Suprapubic skin (tissue), 4 donors: ENCODE measurements at regions not wholly inside any gene's neighbourhood (a gene's known extent, or its start where the extent isn't known, plus 50 kb on each side); places are given as distances from the start of the nearest gene placed in this dataset.

Experiments
- DNase-seq, 2 donors: peaks; one replicate each; pipeline ENCODE4 v3.0.0-alpha.2; 2019; ENCODE audit warnings: low spot score in 2 of 2
- H3K27ac ChIP-seq: fragments of 200-600 bp; sonication (generic); one replicate; pipeline ENCODE4 v1.5.1; 2019
- H3K27me3 ChIP-seq: fragments of 200-600 bp; sonication (generic); one replicate; pipeline ENCODE4 v1.5.1; 2019
- H3K36me3 ChIP-seq: fragments of 200-600 bp; sonication (generic); one replicate; pipeline ENCODE4 v1.5.1; 2019
- H3K4me1 ChIP-seq: fragments of 200-600 bp; sonication (generic); one replicate; pipeline ENCODE4 v1.5.1; 2019
- H3K4me3 ChIP-seq: fragments of 200-600 bp; sonication (generic); one replicate; pipeline ENCODE4 v1.5.1; 2019; ENCODE audit warnings: mild to moderate bottlenecking
- H3K9me3 ChIP-seq: fragments of 200-600 bp; sonication (generic); one replicate; pipeline ENCODE4 v1.5.1; 2019
- CTCF ChIP-seq, 2 donors: fragments of 200-600 bp in 1 of 2; fragments of 450-650 bp in 1 of 2; sonication (generic) in 1 of 2; IDR thresholded peaks; one replicate each; pipeline ENCODE4 v1.5.1; 2016 to 2019; ENCODE audit warnings: antibody characterized with exemption in 2 of 2, mild to moderate bottlenecking in 1 of 2, moderate library complexity in 1 of 2
- EP300 ChIP-seq: sonication (generic); formaldehyde crosslinking; IDR thresholded peaks from one replicate; pipeline ENCODE4 v1.6.1; 2017; ENCODE audit warnings: antibody characterized with exemption
- POLR2A ChIP-seq, 2 donors: fragments of 450-650 bp; IDR thresholded peaks; one replicate each; pipeline ENCODE4 v1.6.1; 2017; ENCODE audit warnings: antibody characterized with exemption in 2 of 2, mild to moderate bottlenecking in 2 of 2, moderate library complexity in 2 of 2
- POLR2AphosphoS5 ChIP-seq, 3 donors: sonication (generic); formaldehyde crosslinking; IDR thresholded peaks; one replicate each; pipeline ENCODE4 v1.6.1; 2017; ENCODE audit warnings: antibody characterized with exemption in 3 of 3
- WGBS: methylation state at CpG from one replicate; pipeline ENCODE4 v1.1.5; 2018; 5-methylcytosine and 5-hydroxymethylcytosine counted together

DNA sequence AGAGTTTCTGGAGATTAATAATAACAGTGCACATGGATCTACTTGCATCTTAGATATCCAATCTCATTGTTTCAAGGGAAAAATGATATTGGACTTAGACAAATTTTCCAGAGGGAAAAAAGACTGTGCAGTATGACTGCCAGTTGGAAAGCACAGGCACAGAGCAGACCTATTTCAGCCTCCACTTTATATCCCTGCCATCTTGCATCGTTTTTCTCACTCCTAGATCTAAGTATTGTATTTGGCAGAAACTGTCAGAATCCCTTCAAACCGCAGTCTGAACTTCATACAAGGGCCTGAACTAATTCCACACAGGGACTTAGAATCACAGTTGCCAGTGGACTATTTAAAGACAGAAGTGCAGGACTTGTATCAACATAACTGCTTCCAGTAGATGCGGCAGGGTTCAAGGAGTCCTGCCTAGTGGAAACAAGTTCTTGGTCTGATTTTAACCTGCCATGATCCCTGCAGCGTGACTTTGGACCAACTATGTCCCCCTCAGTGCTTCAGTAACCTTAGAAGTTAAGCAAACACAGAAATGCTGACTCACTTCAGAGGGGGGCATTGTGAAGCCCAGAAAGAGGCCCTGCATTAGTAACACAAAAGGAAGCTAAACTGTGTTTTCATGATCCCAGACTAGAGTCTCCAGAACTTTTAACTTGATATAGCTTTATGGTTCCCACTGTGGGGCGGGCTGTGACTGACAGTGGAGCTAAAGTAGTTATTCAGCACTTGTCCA, 95.7 kb upstream of the PALS2 start:
- 51% methylated on average over 5 of the region's 5 CpGs for WGBS

GRCh38 chr7:24478137-24478655, 95.1 kb upstream of the PALS2 start:
- H3K36me3 ChIP-seq: no peaks in the 10 kb centered on the region
- 52% methylated on average over 3 of the region's 3 CpGs for WGBS
- H3K9me3 ChIP-seq: no peaks in the 10 kb centered on the region
- peaks cover 10% of the 10 kb centered on the region for H3K4me1 ChIP-seq
- DNase-seq: no peak
- no peaks in the 10 kb centered on the region for H3K27me3 ChIP-seq
- no peak overlapping the region for H3K27ac ChIP-seq
- TF ChIP-seq POLR2A (IDR thresholded peaks at IDR 0.05) (no peak), EP300 (no peak), POLR2AphosphoS5 (IDR thresholded peaks at IDR 0.05) (no peak)
- H3K4me3 ChIP-seq: no peak overlapping the region

More for the DNA sequence above, 95.7 kb upstream of the PALS2 start:
- Histone ChIP-seq H3K4me3 (no peak overlapping the region), H3K27ac (peak overlapping the region; percentile 52), H3K36me3 (no peaks in the 10 kb centered on the region), H3K9me3 (no peaks in the 10 kb centered on the region), H3K27me3 (no peaks in the 10 kb centered on the region), H3K4me1 (peaks cover 10% of the 10 kb centered on the region)
- TF ChIP-seq POLR2AphosphoS5 (IDR thresholded peaks at IDR 0.05): no peak
- no peak for TF ChIP-seq EP300
- no peak for TF ChIP-seq POLR2A (IDR thresholded peaks at IDR 0.05)
- TF ChIP-seq CTCF (IDR thresholded peaks at IDR 0.05): no peak
- DNase-seq: no peak

DNA sequence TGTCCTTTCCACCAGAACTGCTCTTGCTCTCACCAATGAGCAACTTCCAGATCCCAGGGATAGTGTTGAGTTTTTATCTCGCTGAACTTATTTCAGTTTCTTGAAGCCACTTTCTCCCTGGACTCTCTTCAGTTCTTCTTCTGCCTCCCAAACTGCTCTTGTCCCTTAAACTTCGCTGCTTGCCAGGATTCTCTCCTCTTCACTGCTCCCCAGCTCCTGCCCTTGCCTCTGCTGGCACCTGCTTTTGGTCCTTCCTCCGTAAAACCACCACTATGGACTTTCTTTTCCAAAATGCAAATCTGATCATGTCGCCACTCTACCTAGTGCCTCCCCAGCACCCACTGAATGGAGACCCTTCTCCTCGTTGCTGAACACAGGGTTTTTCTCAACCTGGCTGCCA, 92.8 kb upstream of the PALS2 start:
- WGBS: 76% methylated on average over 5 of the region's 5 CpGs
- no peaks in the 10 kb centered on the region for H3K27me3 ChIP-seq
- H3K4me3 ChIP-seq: no peak overlapping the region
- peaks cover 10% of the 10 kb centered on the region for H3K4me1 ChIP-seq
- no peaks in the 10 kb centered on the region for H3K9me3 ChIP-seq
- H3K36me3 ChIP-seq: no peaks in the 10 kb centered on the region
- no peak for DNase-seq
- H3K27ac ChIP-seq: no peak overlapping the region
- no peak for TF ChIP-seq CTCF (IDR thresholded peaks at IDR 0.05)
- no peak for TF ChIP-seq POLR2AphosphoS5 (IDR thresholded peaks at IDR 0.05)
- no peak for TF ChIP-seq EP300
- no peak for TF ChIP-seq POLR2A (IDR thresholded peaks at IDR 0.05)

GRCh38 chr7:24483804-24484203, 89.4 kb upstream of the PALS2 start:
- H3K4me3 ChIP-seq: no peak overlapping the region
- no peaks in the 10 kb centered on the region for H3K4me1 ChIP-seq
- no peak for DNase-seq
- no peak overlapping the region for H3K27ac ChIP-seq
- H3K36me3 ChIP-seq: no peaks in the 10 kb centered on the region
- H3K27me3 ChIP-seq: no peaks in the 10 kb centered on the region
- 65% methylated on average over 2 of the region's 2 CpGs for WGBS
- TF ChIP-seq POLR2AphosphoS5 (IDR thresholded peaks at IDR 0.05) (no peak), POLR2A (IDR thresholded peaks at IDR 0.05) (no peak), EP300 (no peak), CTCF (IDR thresholded peaks at IDR 0.05) (no peak)
- H3K9me3 ChIP-seq: no peaks in the 10 kb centered on the region

GRCh38 chr7:24492576-24492975, 80.7 kb upstream of the PALS2 start:
- TF ChIP-seq POLR2AphosphoS5 (IDR thresholded peaks at IDR 0.05): no peak
- TF ChIP-seq POLR2A (IDR thresholded peaks at IDR 0.05): no peak
- TF ChIP-seq EP300: no peak
- TF ChIP-seq CTCF (IDR thresholded peaks at IDR 0.05): no peak
- H3K4me1 ChIP-seq: no peaks in the 10 kb centered on the region
- DNase-seq: no peak
- H3K27ac ChIP-seq: no peak overlapping the region
- no peak overlapping the region for H3K4me3 ChIP-seq
- H3K27me3 ChIP-seq: no peaks in the 10 kb centered on the region
- no peaks in the 10 kb centered on the region for H3K9me3 ChIP-seq
- H3K36me3 ChIP-seq: no peaks in the 10 kb centered on the region
- WGBS: 57% methylated on average over 2 of the region's 2 CpGs
